Body of pancreas (tissue), 4 donors: ENCODE measurements at regions not wholly inside any gene's neighbourhood (a gene's known extent, or its start where the extent isn't known, plus 50 kb on each side); places are given as distances from the start of the nearest gene placed in this dataset.

ENCODE experiments used
- POLR2A ChIP-seq, 3 donors: fragments of 450-650 bp; IDR thresholded peaks; one replicate each; pipeline ENCODE4 v1.6.1; 2016; ENCODE audit warnings: antibody characterized with exemption in 3 of 3, mild to moderate bottlenecking in 2 of 3
- TF ChIP-seq, protein P1 (sequence below), 7 experiments: fragments of 450-650 bp in 4 of 7; fragments of 200-600 bp in 3 of 7; sonication (generic) in 3 of 7; IDR thresholded peaks; one replicate each; pipeline ENCODE4 v1.5.1; 2016 to 2019; ENCODE audit warnings: antibody characterized with exemption in 7 of 7

- TF ChIP-seq, protein P1, sequence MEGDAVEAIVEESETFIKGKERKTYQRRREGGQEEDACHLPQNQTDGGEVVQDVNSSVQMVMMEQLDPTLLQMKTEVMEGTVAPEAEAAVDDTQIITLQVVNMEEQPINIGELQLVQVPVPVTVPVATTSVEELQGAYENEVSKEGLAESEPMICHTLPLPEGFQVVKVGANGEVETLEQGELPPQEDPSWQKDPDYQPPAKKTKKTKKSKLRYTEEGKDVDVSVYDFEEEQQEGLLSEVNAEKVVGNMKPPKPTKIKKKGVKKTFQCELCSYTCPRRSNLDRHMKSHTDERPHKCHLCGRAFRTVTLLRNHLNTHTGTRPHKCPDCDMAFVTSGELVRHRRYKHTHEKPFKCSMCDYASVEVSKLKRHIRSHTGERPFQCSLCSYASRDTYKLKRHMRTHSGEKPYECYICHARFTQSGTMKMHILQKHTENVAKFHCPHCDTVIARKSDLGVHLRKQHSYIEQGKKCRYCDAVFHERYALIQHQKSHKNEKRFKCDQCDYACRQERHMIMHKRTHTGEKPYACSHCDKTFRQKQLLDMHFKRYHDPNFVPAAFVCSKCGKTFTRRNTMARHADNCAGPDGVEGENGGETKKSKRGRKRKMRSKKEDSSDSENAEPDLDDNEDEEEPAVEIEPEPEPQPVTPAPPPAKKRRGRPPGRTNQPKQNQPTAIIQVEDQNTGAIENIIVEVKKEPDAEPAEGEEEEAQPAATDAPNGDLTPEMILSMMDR (IDR thresholded peaks at IDR 0.05): no peak
- TF ChIP-seq POLR2A (IDR thresholded peaks at IDR 0.05): no peak
These were observed 1127.1 kb upstream of the CNTN5 start for GRCh38 chr11:97893612-97894011.
